Activated CD4-positive, alpha-beta memory T cell treated with anti-CD3 and anti-CD28 coated beads, Interleukin-2, amount 10 ng/mL, durations not matched to agents 7 days and 5 days (primary cell): ENCODE measurements at regions not wholly inside any gene's neighbourhood (a gene's known extent, or its start where the extent isn't known, plus 50 kb on each side); places are given as distances from the start of the nearest gene placed in this dataset.

ENCODE experiments used
- CTCF ChIA-PET: fragments of 350-600 bp; sonication (Branson Sonifier 250); formaldehyde crosslinking; loops from one replicate; lab custom pipeline; 2021; ENCODE audit warnings: antibody characterized with exemption, inconsistent platforms; lab: Charles Lee
- POLR2A ChIA-PET: fragments of 350-600 bp; sonication (Branson Sonifier 250); formaldehyde crosslinking; loops from one replicate; lab custom pipeline; 2021; ENCODE audit warnings: antibody characterized with exemption; lab: Charles Lee
- DNase-seq: peaks from one replicate; pipeline ENCODE4 v3.0.0-alpha.2; 2020
- H3K27ac Mint-ChIP-seq: one replicate; pipeline ENCODE4 v1.8.0; 2021; ENCODE audit warnings: mild to moderate bottlenecking, mixed read lengths
- H3K27me3 Mint-ChIP-seq: one replicate; pipeline ENCODE4 v1.8.0; 2021; ENCODE audit warnings: mixed read lengths
- H3K36me3 Mint-ChIP-seq: one replicate; pipeline ENCODE4 v1.8.0; 2021; ENCODE audit warnings: low read depth, mixed read lengths
- H3K4me1 Mint-ChIP-seq: one replicate; pipeline ENCODE4 v1.8.0; 2021; ENCODE audit warnings: mixed read lengths
- H3K4me3 Mint-ChIP-seq: one replicate; pipeline ENCODE4 v1.8.0; 2021; ENCODE audit warnings: mild to moderate bottlenecking, mixed read lengths
- H3K9me3 Mint-ChIP-seq: one replicate; pipeline ENCODE4 v1.8.0; 2021; ENCODE audit warnings: mixed read lengths

DNA sequence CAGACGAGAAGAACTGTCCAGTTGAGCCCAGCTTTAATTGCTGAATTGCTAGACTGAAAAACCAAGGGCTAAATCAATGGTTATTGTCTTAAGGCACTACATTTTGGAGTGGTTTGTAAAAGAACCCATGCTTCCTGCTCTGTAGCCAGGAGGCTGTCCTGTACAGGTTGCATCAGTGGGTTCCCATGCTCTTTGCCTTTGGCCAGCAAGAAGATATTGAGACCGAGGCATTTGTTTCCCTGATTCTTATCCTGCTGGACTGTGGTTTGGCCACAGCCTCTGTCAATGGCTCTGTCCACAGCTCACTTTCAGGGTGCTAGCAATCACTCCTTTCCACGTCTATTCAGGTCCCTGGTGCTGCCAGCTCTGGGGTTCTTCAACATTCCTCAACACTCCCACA, 89.6 kb downstream of the FAM43A start:
- no peak overlapping the region for H3K27ac Mint-ChIP-seq
- POLR2A ChIA-PET: no interaction called here
- H3K4me1 Mint-ChIP-seq: no peaks in the 10 kb centered on the region
- CTCF ChIA-PET: no interaction called here
- no peak overlapping the region for H3K4me3 Mint-ChIP-seq
- no peaks in the 10 kb centered on the region for H3K36me3 Mint-ChIP-seq
- no peak for DNase-seq
- peaks cover 41% of the 10 kb centered on the region for H3K27me3 Mint-ChIP-seq
- H3K9me3 Mint-ChIP-seq: no peaks in the 10 kb centered on the region

DNA sequence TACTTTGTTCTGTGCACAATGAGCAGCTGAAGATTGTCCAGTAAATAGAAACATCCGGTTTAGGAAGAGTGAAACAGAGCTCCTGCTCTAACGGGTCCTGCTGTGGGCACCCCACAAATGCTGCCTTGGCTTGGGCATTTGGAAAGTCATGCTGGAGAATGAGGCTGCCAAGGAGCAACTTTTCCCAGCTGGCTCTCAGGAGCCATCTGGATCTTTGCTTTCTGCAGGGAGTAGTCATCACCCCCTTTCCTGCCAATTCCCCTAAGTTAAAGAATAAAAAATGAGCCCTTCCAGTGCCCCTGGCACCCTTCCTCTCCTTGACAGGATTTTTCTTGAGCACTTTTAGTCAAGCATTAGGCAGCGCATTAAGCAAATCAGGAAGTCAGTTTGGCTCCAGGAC, 90.0 kb downstream of the FAM43A start:
- Mint-ChIP-seq H3K27me3 (peaks cover 39% of the 10 kb centered on the region), H3K9me3 (no peaks in the 10 kb centered on the region), H3K4me3 (no peak overlapping the region), H3K27ac (no peak overlapping the region), H3K4me1 (no peaks in the 10 kb centered on the region), H3K36me3 (no peaks in the 10 kb centered on the region)
- DNase-seq: no peak
- CTCF ChIA-PET: no interaction called here
- POLR2A ChIA-PET: no interaction called here

DNA sequence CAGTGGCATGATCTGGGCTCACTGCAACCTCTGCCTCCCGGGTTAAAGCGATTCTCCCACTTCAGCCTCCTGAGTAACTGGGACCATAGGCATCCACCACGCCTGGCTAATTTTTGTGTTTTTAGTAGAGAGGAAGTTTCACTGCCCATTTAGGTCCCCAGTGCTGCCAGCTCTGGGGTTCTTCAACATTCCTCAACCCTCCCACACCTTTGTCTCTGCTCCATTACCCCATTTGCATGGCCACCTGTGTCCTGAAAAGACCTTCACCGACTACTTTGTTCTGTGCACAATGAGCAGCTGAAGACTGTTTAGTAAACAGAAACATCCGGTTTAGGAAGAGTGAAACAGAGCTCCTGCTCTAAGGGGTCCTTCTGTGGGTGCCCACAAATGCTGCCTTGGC, 92.0 kb downstream of the FAM43A start:
- Mint-ChIP-seq H3K27ac (no peak overlapping the region), H3K9me3 (no peaks in the 10 kb centered on the region), H3K4me3 (no peak overlapping the region), H3K4me1 (no peaks in the 10 kb centered on the region), H3K27me3 (peaks cover 29% of the 10 kb centered on the region), H3K36me3 (no peaks in the 10 kb centered on the region)
- CTCF ChIA-PET: no interaction called here
- no peak for DNase-seq
- POLR2A ChIA-PET: no interaction called here

- no peaks in the 10 kb centered on the region for H3K4me1 Mint-ChIP-seq
- H3K9me3 Mint-ChIP-seq: no peaks in the 10 kb centered on the region
- no peak for DNase-seq
- H3K36me3 Mint-ChIP-seq: no peaks in the 10 kb centered on the region
- H3K4me3 Mint-ChIP-seq: no peak overlapping the region
- no peak overlapping the region for H3K27ac Mint-ChIP-seq
- peaks cover 26% of the 10 kb centered on the region for H3K27me3 Mint-ChIP-seq
- POLR2A ChIA-PET: no interaction called here
- CTCF ChIA-PET: no interaction called here
Measured at GRCh38 chr3:194779729-194780224, 94.1 kb downstream of the FAM43A start.

DNA sequence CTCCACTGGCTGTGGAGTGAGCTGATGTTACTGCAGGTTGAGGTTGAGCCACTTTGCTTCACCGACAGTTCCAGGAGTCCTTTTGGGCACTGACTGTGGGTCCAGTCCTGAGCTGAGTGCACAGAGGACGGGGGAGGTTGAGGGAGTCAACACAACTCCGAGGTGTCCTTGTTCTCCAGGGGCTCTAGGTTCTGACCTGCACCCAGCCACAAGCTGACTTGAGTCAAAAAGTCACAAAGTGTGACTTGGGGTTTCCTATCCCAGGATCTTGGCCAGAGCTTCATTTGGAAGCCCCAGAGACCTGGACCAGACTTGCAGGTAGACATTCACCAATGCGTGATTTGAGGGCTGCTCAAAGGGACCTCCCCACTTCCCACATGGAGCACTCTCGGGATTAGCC, 95.0 kb downstream of the FAM43A start:
- POLR2A ChIA-PET: no interaction called here
- Mint-ChIP-seq H3K4me3 (no peak overlapping the region), H3K36me3 (no peaks in the 10 kb centered on the region), H3K4me1 (no peaks in the 10 kb centered on the region), H3K27me3 (peaks cover 24% of the 10 kb centered on the region), H3K27ac (no peak overlapping the region), H3K9me3 (no peaks in the 10 kb centered on the region)
- DNase-seq: no peak
- CTCF ChIA-PET: no interaction called here

GRCh38 chr3:194781617-194782016, 95.9 kb downstream of the FAM43A start:
- Mint-ChIP-seq H3K27ac (no peak overlapping the region), H3K4me3 (no peak overlapping the region), H3K9me3 (no peaks in the 10 kb centered on the region), H3K27me3 (peaks cover 22% of the 10 kb centered on the region), H3K4me1 (no peaks in the 10 kb centered on the region), H3K36me3 (no peaks in the 10 kb centered on the region)
- ChIA-PET POLR2A (no interaction called here), CTCF (no interaction called here)
- DNase-seq: no peak

- CTCF ChIA-PET: no interaction called here
- Mint-ChIP-seq H3K4me3 (no peak overlapping the region), H3K4me1 (no peaks in the 10 kb centered on the region), H3K36me3 (no peaks in the 10 kb centered on the region), H3K27ac (no peak overlapping the region), H3K9me3 (no peaks in the 10 kb centered on the region), H3K27me3 (peaks cover 22% of the 10 kb centered on the region)
- POLR2A ChIA-PET: no interaction called here
- DNase-seq: no peak
Measured at GRCh38 chr3:194782698-194783404, 97.2 kb downstream of the FAM43A start.

GRCh38 chr3:194784361-194784760, 98.7 kb downstream of the FAM43A start:
- no peak overlapping the region for H3K27ac Mint-ChIP-seq
- no peaks in the 10 kb centered on the region for H3K9me3 Mint-ChIP-seq
- POLR2A ChIA-PET: no interaction called here
- peaks cover 12% of the 10 kb centered on the region for H3K27me3 Mint-ChIP-seq
- H3K4me3 Mint-ChIP-seq: no peak overlapping the region
- H3K4me1 Mint-ChIP-seq: no peaks in the 10 kb centered on the region
- no peak for DNase-seq
- H3K36me3 Mint-ChIP-seq: no peaks in the 10 kb centered on the region
- CTCF ChIA-PET: no interaction called here

GRCh38 chr3:194785315-194785714, 99.6 kb downstream of the FAM43A start:
- ChIA-PET POLR2A (no interaction called here), CTCF (no interaction called here)
- Mint-ChIP-seq H3K4me3 (no peak overlapping the region), H3K36me3 (no peaks in the 10 kb centered on the region), H3K27me3 (peaks cover 4% of the 10 kb centered on the region), H3K27ac (no peak overlapping the region), H3K9me3 (no peaks in the 10 kb centered on the region), H3K4me1 (no peaks in the 10 kb centered on the region)
- no peak for DNase-seq

DNA sequence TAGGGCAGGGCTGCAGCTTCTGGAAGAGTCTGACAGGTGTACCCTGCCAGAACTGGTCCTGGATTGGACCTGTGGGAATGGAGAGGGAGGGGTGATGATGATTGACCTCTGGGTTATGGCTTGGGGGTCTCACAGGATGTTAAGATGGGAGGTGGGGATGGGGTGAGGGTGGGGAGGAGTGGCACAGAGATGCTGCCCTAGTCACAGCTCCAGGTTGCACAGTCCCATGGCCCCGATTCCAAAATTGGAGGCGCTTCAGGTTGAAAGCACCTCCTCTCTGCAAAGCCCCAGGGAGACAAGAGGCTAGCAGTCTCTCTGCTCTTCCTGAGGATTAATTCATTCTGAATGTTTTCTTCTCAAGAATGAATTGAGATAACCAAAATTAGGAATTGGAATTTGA, 101.4 kb downstream of the FAM43A start:
- H3K4me3 Mint-ChIP-seq: no peak overlapping the region

GRCh38 chr3:194787650-194788049, 102.0 kb downstream of the FAM43A start:
- Mint-ChIP-seq H3K4me1 (no peaks in the 10 kb centered on the region), H3K36me3 (no peaks in the 10 kb centered on the region), H3K27me3 (peaks cover 6% of the 10 kb centered on the region), H3K27ac (no peak overlapping the region), H3K9me3 (no peaks in the 10 kb centered on the region), H3K4me3 (no peak overlapping the region)
- POLR2A ChIA-PET: no interaction called here
- DNase-seq: no peak
- CTCF ChIA-PET: no interaction called here

More for the DNA sequence above, 101.4 kb downstream of the FAM43A start:
- CTCF ChIA-PET: no interaction called here
- H3K9me3 Mint-ChIP-seq: no peaks in the 10 kb centered on the region
- H3K4me1 Mint-ChIP-seq: no peaks in the 10 kb centered on the region
- peaks cover 4% of the 10 kb centered on the region for H3K27me3 Mint-ChIP-seq
- DNase-seq: no peak
- no peak overlapping the region for H3K27ac Mint-ChIP-seq
- H3K36me3 Mint-ChIP-seq: no peaks in the 10 kb centered on the region
- POLR2A ChIA-PET: no interaction called here

DNA sequence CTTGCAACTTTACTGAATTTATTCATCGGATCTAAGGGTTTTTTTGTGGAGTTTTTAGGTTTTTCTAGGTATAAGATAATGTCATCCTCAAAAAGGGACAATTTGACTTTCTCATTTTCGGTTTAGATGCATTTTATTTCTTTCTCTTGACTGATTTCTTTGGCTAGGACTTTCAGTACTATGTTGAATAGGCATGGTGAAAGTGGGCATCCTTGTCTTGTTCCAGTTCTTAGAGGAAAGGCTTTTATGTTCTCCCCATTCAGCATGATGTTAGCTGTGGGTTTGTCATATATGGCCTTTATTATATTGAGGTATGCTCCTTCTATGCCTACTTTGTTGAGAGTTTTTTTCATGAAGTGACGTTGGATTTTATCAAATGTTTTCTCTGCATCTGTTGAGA, 106.7 kb downstream of the FAM43A start:
- H3K36me3 Mint-ChIP-seq: peaks cover 17% of the 10 kb centered on the region
- CTCF ChIA-PET: no interaction called here
- H3K27ac Mint-ChIP-seq: no peak overlapping the region
- no peak overlapping the region for H3K4me3 Mint-ChIP-seq
- no peak for DNase-seq
- POLR2A ChIA-PET: no interaction called here
- H3K4me1 Mint-ChIP-seq: peaks cover 17% of the 10 kb centered on the region
- H3K9me3 Mint-ChIP-seq: peaks cover 15% of the 10 kb centered on the region
- peaks cover 6% of the 10 kb centered on the region for H3K27me3 Mint-ChIP-seq

- POLR2A ChIA-PET: no interaction called here
- Mint-ChIP-seq H3K4me1 (peaks cover 17% of the 10 kb centered on the region), H3K9me3 (peaks cover 16% of the 10 kb centered on the region), H3K27me3 (peaks cover 3% of the 10 kb centered on the region), H3K36me3 (peaks cover 17% of the 10 kb centered on the region), H3K27ac (no peak overlapping the region), H3K4me3 (no peak overlapping the region)
- CTCF ChIA-PET: interaction anchor here (0.6 to 1.1 kb wide), 2 partner anchors 115 to 181 kb away, joined by 3 read pairs; no protein-coding TSS in a partner anchor
- no peak for DNase-seq
Measured at GRCh38 chr3:194797555-194798250, 112.0 kb downstream of the FAM43A start.
